ENCODE measurements at regions not wholly inside any gene's neighbourhood (a gene's known extent, or its start where the extent isn't known, plus 50 kb on each side); places are given as distances from the start of the nearest gene placed in this dataset.

- Mint-ChIP-seq H3K36me3 (ENCODE audit: insufficient read depth in 1 of 3, low read depth in 3 of 3) (peaks cover 0 to 4% (median 0%) of the 10 kb centered on the region in 3 experiments; a peak in 1 of 7 replicates), H3K27me3 (ENCODE audit: low read depth) (no peaks in the 10 kb centered on the region), H3K27ac (no peak overlapping the region), H3K9me3 (peaks cover 10 to 13% of the 10 kb centered on the region in 2 experiments), H3K4me3 (no peak overlapping the region), H3K4me1 (no peaks in the 10 kb centered on the region)
- H2BK120ac ChIP-seq (ENCODE audit: low read depth, low read length, poor library complexity, severe bottlenecking) = no peak overlapping the region
- no CpG with 5 or more reads among the region's 1 CpG for WGBS (ENCODE audit: extremely low coverage, insufficient read length, low lambda C conversion rate)
- H3K9ac ChIP-seq (ENCODE audit: extremely low read depth, insufficient read length, low read length) = no peak overlapping the region
- H3K9me3 ChIP-seq (ENCODE audit: control insufficient read depth, low read depth, low read length) = no peaks in the 10 kb centered on the region
- H3T11ph ChIP-seq (ENCODE audit: low read length) = no peak overlapping the region
- no peak overlapping the region for H2BK5ac ChIP-seq (ENCODE audit: insufficient read length, low read length)
- H3K79me1 ChIP-seq (ENCODE audit: insufficient read depth, low read depth, low read length, poor library complexity, severe bottlenecking) = no peaks in the 10 kb centered on the region
- no peak overlapping the region for H3K23ac ChIP-seq (ENCODE audit: insufficient read length, low read depth, low read length)
- H3K79me2 ChIP-seq (ENCODE audit: insufficient read depth, low read length) = no peaks in the 10 kb centered on the region
- no peak overlapping the region for H2BK12ac ChIP-seq (ENCODE audit: insufficient read length, low read depth, low read length)
- no peaks in the 10 kb centered on the region for H4K20me1 ChIP-seq (ENCODE audit: control insufficient read depth, insufficient read depth, insufficient read length)
- H3K23me2 ChIP-seq (ENCODE audit: insufficient read length, low read depth, low read length, poor library complexity, severe bottlenecking) = no peaks in the 10 kb centered on the region
- H2AFZ ChIP-seq (ENCODE audit: low read length) = no peak overlapping the region
- H3K18ac ChIP-seq (ENCODE audit: insufficient read length, low read depth, low read length) = no peak overlapping the region
- H2AK5ac ChIP-seq (ENCODE audit: insufficient read length, low read length) = no peak overlapping the region
- no peak overlapping the region for H4K8ac ChIP-seq (replicated peaks; ENCODE audit: insufficient read length, low read depth, low read length)
- H3K56ac ChIP-seq (ENCODE audit: insufficient read length, low read depth, low read length) = no peak overlapping the region
- no peak overlapping the region for H2BK20ac ChIP-seq (ENCODE audit: low read depth, low read length, poor library complexity, severe bottlenecking)
- TF ChIP-seq CTCF (conservative IDR thresholded peaks at IDR 0.05) = no peak; the same call in 2 of the 3 replicates
- no peak overlapping the region for H3K4ac ChIP-seq (ENCODE audit: low read depth, low read length)
- no peaks in the 10 kb centered on the region for H3K27me3 ChIP-seq (ENCODE audit: insufficient read depth, low read length)
- H3K4me2 ChIP-seq (ENCODE audit: insufficient read depth, insufficient read length, low read length) = no peak overlapping the region
- H4K91ac ChIP-seq (ENCODE audit: insufficient read length, low read depth, low read length) = no peak overlapping the region
- H3K27ac ChIP-seq (ENCODE audit: insufficient read length, low read depth, low read length) = no peak overlapping the region
- H2BK15ac ChIP-seq (ENCODE audit: low read depth, low read length) = no peak overlapping the region
- H3K4me1 ChIP-seq (ENCODE audit: insufficient read depth, low read length) = no peaks in the 10 kb centered on the region
- no peak for DNase-seq
- no peak overlapping the region for H3K14ac ChIP-seq (ENCODE audit: insufficient read depth, low read length)
- H4K5ac ChIP-seq (ENCODE audit: insufficient read length, low read depth, low read length) = no peak overlapping the region
Observed at GRCh38 chr1:106038260-106038659, 1018.2 kb upstream of the PRMT6 start.

Measured in H9 (cell line).